SU-DHL-6 (cell line): ENCODE measurements at regions not wholly inside any gene's neighbourhood (a gene's known extent, or its start where the extent isn't known, plus 50 kb on each side); places are given as distances from the start of the nearest gene placed in this dataset.

Source experiments
- H2AFZ ChIP-seq: fragments of 200-600 bp; sonication (generic); 2 replicates; pipeline ENCODE4 v1.6.1; 2014; ENCODE audit warnings: low read depth, mild to moderate bottlenecking, moderate library complexity, mixed read lengths, antibody characterized with exemption, low read length; ENCODE audit not compliant: severe bottlenecking
- H3F3A ChIP-seq: fragments of 200-600 bp; shearing (Covaris generic); 2 replicates; pipeline ENCODE4 v1.6.0; 2016; ENCODE audit warnings: antibody characterized with exemption, mild to moderate bottlenecking; ENCODE audit not compliant: insufficient read depth
- H3K27ac ChIP-seq: fragments of 200-600 bp; sonication (generic); 2 replicates; pipeline ENCODE4 v1.5.1; 2016; ENCODE audit warnings: low read depth, mild to moderate bottlenecking, low read length, moderate library complexity, mixed read lengths
- H3K27me3 ChIP-seq: fragments of 200-600 bp; sonication (generic), shearing (Covaris generic); 2 replicates; pipeline ENCODE4 v1.6.0; 2014; ENCODE audit warnings: mild to moderate bottlenecking, low read length
- H3K36me3 ChIP-seq: fragments of 200-600 bp; sonication (generic); 2 replicates; pipeline ENCODE4 v1.6.1; 2014; ENCODE audit warnings: mild to moderate bottlenecking, low read length, mixed read lengths
- H3K4me2 ChIP-seq: fragments of 300-600, 200-600 bp; shearing (Covaris generic), sonication (generic); 2 replicates; pipeline ENCODE4 v1.6.0; 2014; ENCODE audit warnings: low read length, low read depth, mild to moderate bottlenecking; ENCODE audit not compliant: poor library complexity, severe bottlenecking
- H3K4me3 ChIP-seq: fragments of 200-600 bp; sonication (generic); 2 replicates; pipeline ENCODE4 v1.5.1; 2014; ENCODE audit warnings: antibody characterized with exemption, low read length, mild to moderate bottlenecking, mixed read lengths; ENCODE audit not compliant: insufficient read depth, poor library complexity, severe bottlenecking
- H3K79me2 ChIP-seq: fragments of 200-600 bp; sonication (generic); 2 replicates; pipeline ENCODE4 v1.6.1; 2014; ENCODE audit warnings: mild to moderate bottlenecking, low read length, moderate library complexity; ENCODE audit not compliant: insufficient read depth
- H3K9ac ChIP-seq: fragments of 200-600 bp; sonication (generic); 2 replicates; pipeline ENCODE4 v1.7.0; 2014; ENCODE audit warnings: mild to moderate bottlenecking, low read length
- H3K9me2 ChIP-seq: fragments of 200-600 bp; sonication (generic); replicated peaks from 2 replicates; pipeline ENCODE4 v1.6.1; 2014; ENCODE audit warnings: low read length; ENCODE audit not compliant: insufficient read depth
- H3K9me3 ChIP-seq: fragments of 200-600 bp; sonication (generic); 2 replicates; pipeline ENCODE4 v1.6.1; 2014; ENCODE audit warnings: low read length, mixed read lengths; ENCODE audit not compliant: insufficient read depth
- H4K20me1 ChIP-seq: fragments of 200-600 bp; sonication (generic); 2 replicates; pipeline ENCODE4 v1.6.1; 2014; ENCODE audit warnings: low read depth, mild to moderate bottlenecking, antibody characterized with exemption, low read length, moderate library complexity, mixed read lengths
- CTCF ChIP-seq: fragments of 200-600 bp; sonication (generic); IDR thresholded peaks from one replicate; pipeline ENCODE4 v1.5.1; 2017; ENCODE audit warnings: antibody characterized with exemption, mild to moderate bottlenecking, low read length, moderate library complexity; ENCODE audit not compliant: insufficient read depth, poor library complexity, severe bottlenecking
- EZH2phosphoT487 ChIP-seq: fragments of 200-600 bp; sonication (generic), shearing (Covaris generic); conservative IDR thresholded peaks from 2 replicates; pipeline ENCODE4 v1.6.1; 2018; ENCODE audit warnings: mild to moderate bottlenecking, antibody characterized with exemption, low read length, moderate library complexity, mixed read lengths

- Histone ChIP-seq H3K27me3 (no peaks in the 10 kb centered on the region), H3K9me3 (no peaks in the 10 kb centered on the region), H3K4me3 (no peak overlapping the region), H3K27ac (no peak overlapping the region), H3K9me2 (no peaks in the 10 kb centered on the region), H3K79me2 (no peaks in the 10 kb centered on the region), H3K9ac (no peak overlapping the region), H3K36me3 (no peaks in the 10 kb centered on the region), H3K4me2 (no peak overlapping the region), H4K20me1 (no peaks in the 10 kb centered on the region), H2AFZ (no peak overlapping the region), H3F3A (no peaks in the 10 kb centered on the region)
- TF ChIP-seq EZH2phosphoT487 (no peak), CTCF (no peak)
Observed at GRCh38 chr3:193929921-193930646, 205.9 kb upstream of the HES1 start.

- no peak for TF ChIP-seq EZH2phosphoT487
- TF ChIP-seq CTCF = no peak
- no peak overlapping the region for H3K9ac ChIP-seq
- H3K4me2 ChIP-seq = no peak overlapping the region
- no peaks in the 10 kb centered on the region for H3K36me3 ChIP-seq
- H3K79me2 ChIP-seq = no peaks in the 10 kb centered on the region
- no peaks in the 10 kb centered on the region for H3K27me3 ChIP-seq
- no peaks in the 10 kb centered on the region for H3K9me3 ChIP-seq
- no peak overlapping the region for H3K4me3 ChIP-seq
- no peaks in the 10 kb centered on the region for H4K20me1 ChIP-seq
- no peaks in the 10 kb centered on the region for H3F3A ChIP-seq
- no peaks in the 10 kb centered on the region for H3K9me2 ChIP-seq
- H3K27ac ChIP-seq = no peak overlapping the region
- H2AFZ ChIP-seq = no peak overlapping the region
Observed at GRCh38 chr3:193932136-193932535, 203.8 kb upstream of the HES1 start.

GRCh38 chr3:193932576-193932975 lies 203.4 kb upstream of the HES1 start:
- Histone ChIP-seq H3K9me3 (no peaks in the 10 kb centered on the region), H3K27me3 (0 out of 2 replicates have a peak, but pooled peaks cover 4% of the 10 kb centered on the region), H2AFZ (no peak overlapping the region), H3K79me2 (no peaks in the 10 kb centered on the region), H3K4me3 (no peak overlapping the region), H3K9ac (no peak overlapping the region), H3K9me2 (no peaks in the 10 kb centered on the region), H3K4me2 (no peak overlapping the region), H4K20me1 (no peaks in the 10 kb centered on the region), H3K27ac (no peak overlapping the region), H3F3A (no peaks in the 10 kb centered on the region), H3K36me3 (no peaks in the 10 kb centered on the region)
- TF ChIP-seq CTCF = no peak
- no peak for TF ChIP-seq EZH2phosphoT487
